Kidney (tissue), 13 donors: ENCODE measurements at regions not wholly inside any gene's neighbourhood (a gene's known extent, or its start where the extent isn't known, plus 50 kb on each side); places are given as distances from the start of the nearest gene placed in this dataset.

Experiments used
- DNase-seq, 5 donors: peaks; one replicate each; pipeline ENCODE4 v3.0.0-alpha.2; 2013 to 2020
- FAIRE-seq: peaks from 2 replicates; lab custom pipeline; 2012; peaks lifted over from hg19 to GRCh38; lab: Jason Lieb, UNC
- H3K27ac ChIP-seq, 2 donors: one replicate each; pipeline ENCODE4 v1.7.0; 2013; ENCODE audit warnings: low read depth in 2 of 2, low read length in 2 of 2, inconsistent platforms in 1 of 2
- H3K27me3 ChIP-seq: one replicate; pipeline ENCODE4 v1.7.1; 2013; ENCODE audit warnings: low read length, inconsistent platforms; ENCODE audit not compliant: control insufficient read depth, insufficient read depth
- H3K36me3 ChIP-seq, 3 donors: one replicate each; pipeline versions ENCODE4 v1.7.0 to v1.7.1; 2013; ENCODE audit warnings: low read length in 3 of 3, control low read depth in 1 of 3, inconsistent platforms in 1 of 3; ENCODE audit not compliant: insufficient read depth in 3 of 3, control insufficient read depth in 2 of 3
- H3K4me1 ChIP-seq, 3 donors: one replicate each; pipeline versions ENCODE4 v1.7.0 to v1.7.1; 2013; ENCODE audit warnings: low read length in 3 of 3, inconsistent platforms in 1 of 3, low read depth in 1 of 3; ENCODE audit not compliant: control insufficient read depth in 2 of 3, insufficient read depth in 2 of 3
- H3K4me3 ChIP-seq, 3 donors: one replicate each; pipeline versions ENCODE4 v1.7.0 to v1.8.1; 2013; ENCODE audit warnings: low read length in 3 of 3, control low read depth in 1 of 3, inconsistent platforms in 1 of 3
- H3K9ac ChIP-seq, 3 donors: one replicate each; pipeline versions ENCODE4 v1.7.0 to v1.7.1; 2013; ENCODE audit warnings: low read length in 3 of 3, control low read depth in 1 of 3, inconsistent platforms in 1 of 3
- H3K9me3 ChIP-seq, 3 donors: one replicate each; pipeline versions ENCODE4 v1.7.0 to v1.7.1; 2013; ENCODE audit warnings: low read length in 3 of 3, control low read depth in 1 of 3, inconsistent platforms in 1 of 3; ENCODE audit not compliant: control insufficient read depth in 2 of 3, insufficient read depth in 1 of 3
- CTCF ChIP-seq: IDR thresholded peaks from 3 replicates; pipeline ENCODE4 v1.5.1; 2012; ENCODE audit warnings: mild to moderate bottlenecking, moderate library complexity, borderline replicate concordance; ENCODE audit not compliant: insufficient read depth; ENCODE audit errors: extremely low read depth
- intact Hi-C: fragments of 100-400 bp; cut with DNase I; formaldehyde crosslinking; loops from one replicate; pipeline ENCODE4 v1.11.1; 2022
- donor health status: control.
- donor health status: control.
- donor health status: control.
- donor health status: control.
- donor health status: control.
- donor health status: DM: yes; HTN: yes; CAD: no.
- donor health status: Normal renal cell carcinoma (clear cell type).

DNA sequence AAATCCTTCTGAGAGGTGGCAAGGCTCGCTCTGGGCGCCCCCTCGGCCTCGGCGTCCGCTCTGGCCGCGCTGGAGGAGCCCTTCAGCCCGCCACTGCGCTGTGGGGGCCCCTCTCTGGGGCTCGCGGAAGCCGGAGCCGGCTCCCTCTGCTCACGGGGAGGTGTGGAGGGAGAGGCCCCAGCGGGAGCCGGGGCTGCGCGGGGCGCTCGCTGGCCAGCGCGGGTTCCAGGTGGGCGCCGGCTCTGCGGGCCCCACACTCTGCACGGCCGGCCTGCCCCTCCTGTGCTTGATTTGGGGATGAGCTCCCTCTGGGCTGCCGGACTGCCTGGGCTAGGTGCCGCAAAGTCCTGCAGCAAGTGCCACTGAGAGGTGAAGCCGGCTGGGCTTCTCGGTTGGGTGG lies 1260.7 kb upstream of the PRMT6 start:
- no peak for TF ChIP-seq CTCF
- Histone ChIP-seq H3K9me3 (no peaks in the 10 kb centered on the region), H3K36me3 (no peaks in the 10 kb centered on the region), H3K27me3 (no peaks in the 10 kb centered on the region), H3K9ac (no peak overlapping the region), H3K4me1 (no peaks in the 10 kb centered on the region), H3K27ac (no peak overlapping the region), H3K4me3 (no peak overlapping the region)
- intact Hi-C loops: no loop called here
- DNase-seq (peak in 1 of 5 donors; percentile 45), FAIRE-seq (no peak)

DNA sequence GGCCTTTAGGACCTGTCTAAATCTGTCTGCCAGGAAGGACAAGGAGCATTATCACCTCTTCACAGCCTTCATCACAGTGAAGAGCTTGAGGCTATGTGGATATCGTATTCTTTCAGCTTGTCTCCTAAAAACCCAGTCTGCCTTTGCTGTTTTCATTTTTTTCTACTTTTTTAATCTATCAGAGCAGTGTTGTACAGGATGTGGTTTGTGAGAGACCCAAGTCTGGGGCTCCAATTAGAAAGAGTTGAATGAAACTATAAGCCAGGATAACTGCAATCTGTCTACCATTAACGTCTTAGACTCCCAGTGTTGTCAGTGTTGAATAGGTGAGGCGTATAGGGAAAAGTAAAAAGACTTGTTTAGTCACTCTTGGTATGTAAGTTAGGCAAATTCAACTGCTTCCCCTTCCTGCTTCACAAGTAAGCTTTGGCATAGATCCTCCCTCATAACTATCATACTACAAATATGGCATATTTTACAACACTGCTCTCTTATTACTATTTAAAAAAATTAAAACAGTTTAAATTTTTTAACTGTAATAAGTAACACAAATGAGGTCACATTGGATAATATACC lies 1225.8 kb upstream of the PRMT6 start:
- no peaks in the 10 kb centered on the region for H3K4me1 ChIP-seq
- H3K27ac ChIP-seq: no peak overlapping the region
- DNase-seq: no peak
- intact Hi-C loops: no loop called here
- no peak overlapping the region for H3K4me3 ChIP-seq
- no peak for FAIRE-seq
- H3K36me3 ChIP-seq: no peaks in the 10 kb centered on the region
- TF ChIP-seq CTCF: no peak
- H3K9me3 ChIP-seq: peaks cover 0 to 2% (median 0%) of the 10 kb centered on the region in 3 donors
- no peaks in the 10 kb centered on the region for H3K27me3 ChIP-seq
- no peak overlapping the region for H3K9ac ChIP-seq

GRCh38 chr1:105838071-105838470 lies 1218.4 kb upstream of the PRMT6 start:
- DNase-seq (no peak), FAIRE-seq (no peak)
- Histone ChIP-seq H3K4me1 (no peaks in the 10 kb centered on the region), H3K9me3 (no peaks in the 10 kb centered on the region), H3K9ac (no peak overlapping the region), H3K36me3 (no peaks in the 10 kb centered on the region), H3K4me3 (no peak overlapping the region), H3K27ac (no peak overlapping the region), H3K27me3 (no peaks in the 10 kb centered on the region)
- intact Hi-C loops: no loop called here
- no peak for TF ChIP-seq CTCF

- no peaks in the 10 kb centered on the region for H3K4me1 ChIP-seq
- FAIRE-seq (no peak), DNase-seq (no peak)
- no peaks in the 10 kb centered on the region for H3K27me3 ChIP-seq
- intact Hi-C loops: no loop called here
- H3K9ac ChIP-seq: no peak overlapping the region
- H3K4me3 ChIP-seq: no peak overlapping the region
- no peak overlapping the region for H3K27ac ChIP-seq
- H3K36me3 ChIP-seq: no peaks in the 10 kb centered on the region
- no peaks in the 10 kb centered on the region for H3K9me3 ChIP-seq
- no peak for TF ChIP-seq CTCF
Measured at GRCh38 chr1:105865546-105865945, 1190.9 kb upstream of the PRMT6 start.
